K562 (cell line): ENCODE measurements at regions not wholly inside any gene's neighbourhood (a gene's known extent, or its start where the extent isn't known, plus 50 kb on each side); places are given as distances from the start of the nearest gene placed in this dataset.

Experiments
- ATAC-seq: fragments of 200-7000 bp; cut with Tn5 transposase; 3 replicates; pipeline ENCODE4 v1.9.1; 2020; ENCODE audit warnings: moderate library complexity
- BruUV-seq: library from RNA; stranded (reverse); fragments of 400-500 nt; replicated peaks from 2 replicates; lab custom pipeline; 2021; lab: Mats Ljungman, UMichigan
- CTCF ChIA-PET: fragments of 300-600 bp; formaldehyde crosslinking; extraction: SDS; loops from one replicate; lab custom pipeline; 2021; ENCODE audit warnings: low intra/inter-chr PET ratio; lab: Yijun Ruan, JAX
- POLR2A ChIA-PET: fragments of 300-600, 350-650 bp; sonication (Branson Sonifier 250); formaldehyde crosslinking; extraction: SDS; loops from one replicate; lab custom pipeline; 2021; ENCODE audit warnings: antibody characterized with exemption, inconsistent platforms; lab: Yijun Ruan, JAX
- DNase-seq, 4 experiments: peaks; one replicate each; pipeline versions ENCODE4 v3.0.0 to v3.0.0-alpha.2; 2011 to 2018; ENCODE audit warnings: low spot score in 3 of 4, mixed read lengths in 3 of 4; ENCODE audit errors: extremely low read depth in 1 of 4
- FAIRE-seq: peaks from 2 replicates; lab custom pipeline; 2011; peaks lifted over from hg19 to GRCh38; lab: Jason Lieb, UNC
- H2AFZ ChIP-seq: 2 replicates; pipeline ENCODE4 v1.6.0; 2011; ENCODE audit warnings: low read depth, low read length, control low read depth, inconsistent platforms
- H3K27ac ChIP-seq: fragments of 200-600 bp; 3 replicates; pipeline ENCODE4 v1.8.0; 2011; ENCODE audit warnings: low read depth, mild to moderate bottlenecking, control low read depth, inconsistent platforms, low read length, moderate library complexity, mixed read lengths; ENCODE audit errors: extremely low read depth
- H3K27me3 ChIP-seq, 2 experiments: fragments of 300-600 bp in 1 of 2; 2 replicates in 1 of 2; 3 replicates in 1 of 2; pipeline versions ENCODE4 v1.6.0 to v1.8.0; 2011; ENCODE audit warnings: inconsistent platforms in 2 of 2, low read length in 2 of 2, mild to moderate bottlenecking in 1 of 2, mixed read lengths in 1 of 2, moderate library complexity in 1 of 2; ENCODE audit not compliant: control insufficient read depth in 2 of 2, insufficient read depth in 2 of 2
- H3K36me3 ChIP-seq: fragments of 300-600 bp; 3 replicates; pipeline ENCODE4 v1.8.0; 2011; ENCODE audit warnings: mild to moderate bottlenecking, low read length, inconsistent platforms; ENCODE audit not compliant: control insufficient read depth, insufficient read depth
- H3K4me1 ChIP-seq, 2 experiments: fragments of 200-600 bp in 1 of 2; replicated peaks in 1 of 2; 2 replicates in 1 of 2; 3 replicates in 1 of 2; pipeline versions ENCODE4 v1.5.1 to v1.8.0; 2011; ENCODE audit warnings: inconsistent platforms in 2 of 2, low read length in 2 of 2, mild to moderate bottlenecking in 1 of 2, mixed read lengths in 1 of 2, moderate library complexity in 1 of 2; ENCODE audit not compliant: control insufficient read depth in 2 of 2, insufficient read depth in 2 of 2
- H3K4me2 ChIP-seq: 2 replicates; pipeline ENCODE4 v1.6.1; 2011; ENCODE audit warnings: low read length, control low read depth, inconsistent platforms, mixed read lengths; ENCODE audit not compliant: insufficient read depth
- H3K4me3 ChIP-seq: fragments of 200-600 bp; sonication (generic), shearing (Covaris generic); 2 replicates; pipeline ENCODE4 v1.5.1; 2016; ENCODE audit warnings: control low read depth, inconsistent platforms
- H3K79me2 ChIP-seq: fragments of 200-600 bp; 3 replicates; pipeline ENCODE4 v1.8.0; 2011; ENCODE audit warnings: low read length, inconsistent platforms; ENCODE audit not compliant: control insufficient read depth, insufficient read depth
- H3K9ac ChIP-seq, 2 experiments: 2 replicates each; pipeline versions ENCODE4 v1.6.0 to v1.6.1; 2011; ENCODE audit warnings: low read depth in 2 of 2, low read length in 2 of 2, control low read depth in 1 of 2, inconsistent platforms in 1 of 2, mild to moderate bottlenecking in 1 of 2, mixed read lengths in 1 of 2; ENCODE audit not compliant: insufficient read depth in 1 of 2
- H3K9me1 ChIP-seq: one replicate; pipeline ENCODE4 v1.6.0; 2011; ENCODE audit warnings: inconsistent platforms, mild to moderate bottlenecking, low read length, moderate library complexity; ENCODE audit not compliant: control insufficient read depth, insufficient read depth
- H3K9me3 ChIP-seq: replicated peaks from 2 replicates; pipeline ENCODE4 v1.5.1; 2011; ENCODE audit warnings: low read depth, low read length, inconsistent platforms; ENCODE audit not compliant: control insufficient read depth, insufficient read depth
- H4K20me1 ChIP-seq: replicated peaks from 2 replicates; pipeline ENCODE4 v1.6.1; 2011; ENCODE audit warnings: low read length, inconsistent platforms, mixed read lengths; ENCODE audit not compliant: control insufficient read depth, insufficient read depth
- CHD4 ChIP-seq: fragments of 200-600 bp; sonication (generic); IDR thresholded peaks from 3 replicates; pipeline ENCODE4 v1.6.1; 2012; ENCODE audit warnings: low read depth, mild to moderate bottlenecking, mixed read lengths, low read length, inconsistent platforms; ENCODE audit not compliant: insufficient read depth, insufficient replicate concordance, poor library complexity, severe bottlenecking
- E2F5 ChIP-seq: sonication (generic); formaldehyde crosslinking; IDR thresholded peaks from 2 replicates; pipeline ENCODE4 v1.8.0; 2022; ENCODE audit warnings: mild to moderate bottlenecking, missing genetic modification reagents
- GABPB2 ChIP-seq: fragments of 250-450 bp; sonication (Bioruptor Pico); conservative IDR thresholded peaks from 2 replicates; pipeline ENCODE4 v1.5.1; 2021; ENCODE audit warnings: mild to moderate bottlenecking
- NFIX ChIP-seq: fragments of 250-450 bp; sonication (Bioruptor Pico); IDR thresholded peaks from 2 replicates; pipeline ENCODE4 v1.4.0; 2020; ENCODE audit warnings: low read depth, mild to moderate bottlenecking, moderate library complexity
- SAFB ChIP-seq: fragments of 200-400 bp; formaldehyde crosslinking; IDR thresholded peaks from 2 replicates; pipeline ENCODE4 v1.6.1; 2017; ENCODE audit warnings: low read depth, low read length, borderline replicate concordance
- SOX6 ChIP-seq: fragments of 450-650 bp; IDR thresholded peaks from 2 replicates; pipeline ENCODE4 v1.6.1; 2014; ENCODE audit warnings: mild to moderate bottlenecking
- WGBS: fragments of 100-300 bp; shearing (Covaris generic); methylation state at CpG from one replicate; pipeline ENCODE4 v1.1.6; 2016; ENCODE audit warnings: low coverage, mixed read lengths; ENCODE audit not compliant: insufficient coverage; ENCODE audit errors: missing lambda C conversion rate; 5-methylcytosine and 5-hydroxymethylcytosine counted together
- in situ Hi-C: fragments of 300-500 bp; cut with MboI; formaldehyde crosslinking; loops from 4 replicates; pipeline ENCODE4 v1.15.0; 2018; ENCODE audit warnings: inconsistent platforms, mixed read lengths
- intact Hi-C: fragments of 100-400 bp; cut with micrococcal nuclease; formaldehyde crosslinking; loops from 2 replicates; pipeline ENCODE4 v1.14.2; 2022
- TF ChIP-seq, protein P1 (sequence below): fragments of 200-800 bp; sonication (Bioruptor generic); IDR thresholded peaks from 2 replicates; pipeline ENCODE4 v1.6.1; 2017; ENCODE audit warnings: missing genetic modification characterization, missing compliant biosample characterization
- TF ChIP-seq, protein P2 (sequence below), 2 experiments: fragments of 450-650 bp in 1 of 2; sonication (generic) in 1 of 2; formaldehyde crosslinking in 1 of 2; IDR thresholded peaks in 1 of 2; conservative IDR thresholded peaks in 1 of 2; 2 replicates each; pipeline versions ENCODE4 v1.6.1 to v1.8.1; 2016 to 2023; ENCODE audit warnings: mild to moderate bottlenecking in 2 of 2, moderate library complexity in 2 of 2, inconsistent platforms in 1 of 2, missing genetic modification reagents in 1 of 2
- TF ChIP-seq, protein P3 (sequence below): fragments of 250-450 bp; sonication (Bioruptor Pico); IDR thresholded peaks from 2 replicates; pipeline ENCODE4 v1.8.0; 2021; ENCODE audit warnings: moderate library complexity, mild to moderate bottlenecking, inconsistent platforms
- TF ChIP-seq, protein P4 (sequence below): sonication (generic); formaldehyde crosslinking; IDR thresholded peaks from 2 replicates; pipeline ENCODE4 v1.8.1; 2023; ENCODE audit warnings: missing genetic modification reagents, mild to moderate bottlenecking, borderline replicate concordance

DNA sequence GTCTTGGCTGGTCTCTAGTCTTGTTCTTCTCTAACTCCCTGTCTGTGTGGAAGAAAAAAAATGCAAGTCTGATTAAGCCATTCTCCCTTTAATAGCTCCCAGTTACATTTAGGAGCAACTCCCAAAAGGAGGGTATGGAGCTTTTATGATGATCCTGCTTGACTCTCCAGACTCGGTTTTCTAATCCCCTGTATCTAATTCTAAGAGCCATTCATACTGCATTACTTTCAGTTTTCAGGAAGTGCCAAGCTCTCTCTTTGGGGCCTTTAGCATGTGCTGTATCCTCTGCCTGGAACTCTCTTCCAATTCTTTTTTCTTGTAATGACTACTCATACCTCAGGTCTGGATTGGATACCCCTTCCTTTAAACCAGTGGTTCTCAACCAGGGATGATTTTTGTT lies 219.7 kb upstream of the SPRED2 start (continued):
- TF ChIP-seq E2F5 (CRISPR knock-in tag) (no peak), NFIX (CRISPR knock-in tag) (no peak)

GRCh38 chr2:65649811-65650589 lies 217.6 kb upstream of the SPRED2 start:
- no peak for ATAC-seq
- Histone ChIP-seq H3K79me2 (no peaks in the 10 kb centered on the region), H3K9me3 (no peaks in the 10 kb centered on the region), H3K36me3 (no peaks in the 10 kb centered on the region), H3K27me3 (peaks cover 0 to 7% of the 10 kb centered on the region in 2 experiments; a peak in 1 of 5 replicates), H3K9me1 (no peaks in the 10 kb centered on the region), H4K20me1 (no peaks in the 10 kb centered on the region), H3K9ac (no peak overlapping the region), H3K4me2 (no peak overlapping the region)
- DNase-seq = no peak
- 0% methylated on average over 5 of the region's 5 CpGs for WGBS
- CTCF ChIA-PET = no interaction called here
- no TSS peak for BruUV-seq
- in situ Hi-C loops = no loop called here
- POLR2A ChIA-PET = interaction anchor here (0.7 kb wide), 1 partner anchor 10 kb away, joined by 3 read pairs; no protein-coding TSS in a partner anchor
- TF ChIP-seq, protein P1, sequence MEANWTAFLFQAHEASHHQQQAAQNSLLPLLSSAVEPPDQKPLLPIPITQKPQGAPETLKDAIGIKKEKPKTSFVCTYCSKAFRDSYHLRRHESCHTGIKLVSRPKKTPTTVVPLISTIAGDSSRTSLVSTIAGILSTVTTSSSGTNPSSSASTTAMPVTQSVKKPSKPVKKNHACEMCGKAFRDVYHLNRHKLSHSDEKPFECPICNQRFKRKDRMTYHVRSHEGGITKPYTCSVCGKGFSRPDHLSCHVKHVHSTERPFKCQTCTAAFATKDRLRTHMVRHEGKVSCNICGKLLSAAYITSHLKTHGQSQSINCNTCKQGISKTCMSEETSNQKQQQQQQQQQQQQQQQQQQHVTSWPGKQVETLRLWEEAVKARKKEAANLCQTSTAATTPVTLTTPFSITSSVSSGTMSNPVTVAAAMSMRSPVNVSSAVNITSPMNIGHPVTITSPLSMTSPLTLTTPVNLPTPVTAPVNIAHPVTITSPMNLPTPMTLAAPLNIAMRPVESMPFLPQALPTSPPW (CRISPR knock-in tag) = no peak
- TF ChIP-seq SAFB = no peak
- TF ChIP-seq, protein P2, sequence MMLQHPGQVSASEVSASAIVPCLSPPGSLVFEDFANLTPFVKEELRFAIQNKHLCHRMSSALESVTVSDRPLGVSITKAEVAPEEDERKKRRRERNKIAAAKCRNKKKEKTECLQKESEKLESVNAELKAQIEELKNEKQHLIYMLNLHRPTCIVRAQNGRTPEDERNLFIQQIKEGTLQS (IDR thresholded peaks at IDR 0.05) = no peak
- TF ChIP-seq, protein P2 (CRISPR knock-in tag; conservative IDR thresholded peaks at IDR 0.05) = no peak
- no peak for TF ChIP-seq CHD4
- no peak for TF ChIP-seq GABPB2 (CRISPR knock-in tag)
- TF ChIP-seq SOX6 = no peak
- TF ChIP-seq, protein P3, sequence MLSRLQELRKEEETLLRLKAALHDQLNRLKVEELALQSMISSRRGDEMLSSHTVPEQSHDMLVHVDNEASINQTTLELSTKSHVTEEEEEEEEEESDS (CRISPR knock-in tag) = no peak
- TF ChIP-seq, protein P4, sequence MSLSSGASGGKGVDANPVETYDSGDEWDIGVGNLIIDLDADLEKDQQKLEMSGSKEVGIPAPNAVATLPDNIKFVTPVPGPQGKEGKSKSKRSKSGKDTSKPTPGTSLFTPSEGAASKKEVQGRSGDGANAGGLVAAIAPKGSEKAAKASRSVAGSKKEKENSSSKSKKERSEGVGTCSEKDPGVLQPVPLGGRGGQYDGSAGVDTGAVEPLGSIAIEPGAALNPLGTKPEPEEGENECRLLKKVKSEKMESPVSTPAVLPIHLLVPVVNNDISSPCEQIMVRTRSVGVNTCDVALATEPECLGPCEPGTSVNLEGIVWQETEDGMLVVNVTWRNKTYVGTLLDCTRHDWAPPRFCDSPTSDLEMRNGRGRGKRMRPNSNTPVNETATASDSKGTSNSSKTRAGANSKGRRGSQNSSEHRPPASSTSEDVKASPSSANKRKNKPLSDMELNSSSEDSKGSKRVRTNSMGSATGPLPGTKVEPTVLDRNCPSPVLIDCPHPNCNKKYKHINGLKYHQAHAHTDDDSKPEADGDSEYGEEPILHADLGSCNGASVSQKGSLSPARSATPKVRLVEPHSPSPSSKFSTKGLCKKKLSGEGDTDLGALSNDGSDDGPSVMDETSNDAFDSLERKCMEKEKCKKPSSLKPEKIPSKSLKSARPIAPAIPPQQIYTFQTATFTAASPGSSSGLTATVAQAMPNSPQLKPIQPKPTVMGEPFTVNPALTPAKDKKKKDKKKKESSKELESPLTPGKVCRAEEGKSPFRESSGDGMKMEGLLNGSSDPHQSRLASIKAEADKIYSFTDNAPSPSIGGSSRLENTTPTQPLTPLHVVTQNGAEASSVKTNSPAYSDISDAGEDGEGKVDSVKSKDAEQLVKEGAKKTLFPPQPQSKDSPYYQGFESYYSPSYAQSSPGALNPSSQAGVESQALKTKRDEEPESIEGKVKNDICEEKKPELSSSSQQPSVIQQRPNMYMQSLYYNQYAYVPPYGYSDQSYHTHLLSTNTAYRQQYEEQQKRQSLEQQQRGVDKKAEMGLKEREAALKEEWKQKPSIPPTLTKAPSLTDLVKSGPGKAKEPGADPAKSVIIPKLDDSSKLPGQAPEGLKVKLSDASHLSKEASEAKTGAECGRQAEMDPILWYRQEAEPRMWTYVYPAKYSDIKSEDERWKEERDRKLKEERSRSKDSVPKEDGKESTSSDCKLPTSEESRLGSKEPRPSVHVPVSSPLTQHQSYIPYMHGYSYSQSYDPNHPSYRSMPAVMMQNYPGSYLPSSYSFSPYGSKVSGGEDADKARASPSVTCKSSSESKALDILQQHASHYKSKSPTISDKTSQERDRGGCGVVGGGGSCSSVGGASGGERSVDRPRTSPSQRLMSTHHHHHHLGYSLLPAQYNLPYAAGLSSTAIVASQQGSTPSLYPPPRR (CRISPR knock-in tag) = no peak
- TF ChIP-seq, all 486 proteins: peak for 0
- H3K4me1 ChIP-seq = no peaks in the 10 kb centered on the region
- FAIRE-seq = no peak
- no peak overlapping the region for H2AFZ ChIP-seq
- intact Hi-C loops = loop anchor here (10.0 kb wide), 2 partner anchors 255 to 775 kb away; no protein-coding TSS in a partner anchor
- no peak overlapping the region for H3K4me3 ChIP-seq
- no peak overlapping the region for H3K27ac ChIP-seq
